Caco-2 (cell line): ENCODE measurements at regions not wholly inside any gene's neighbourhood (a gene's known extent, or its start where the extent isn't known, plus 50 kb on each side); places are given as distances from the start of the nearest gene placed in this dataset.
"Not testable (repeated sequence)": the region's sequence is repeated elsewhere in the genome, so short reads cannot be mapped to it uniquely, and the experiment has no call there.

Experiments
- BruUV-seq: library from RNA; stranded (reverse); fragments of 400-500 nt; replicated peaks from 2 replicates; lab custom pipeline; 2021; lab: Mats Ljungman, UMichigan
- CTCF ChIA-PET: fragments of 300-600 bp; sonication (Branson Sonifier 250); formaldehyde crosslinking; loops from one replicate; lab custom pipeline; 2022; ENCODE audit warnings: antibody characterized with exemption; lab: Charles Lee
- POLR2A ChIA-PET: fragments of 300-600 bp; sonication (Branson Sonifier 250); formaldehyde crosslinking; loops from one replicate; lab custom pipeline; 2022; ENCODE audit warnings: antibody characterized with exemption; lab: Charles Lee
- DNase-seq, 2 experiments: peaks; one replicate each; pipeline versions ENCODE4 v3.0.0 to v3.0.0-alpha.2; 2020 to 2022
- H3K27me3 ChIP-seq: replicated peaks from 2 replicates; pipeline ENCODE4 v1.6.0; 2011; ENCODE audit warnings: low read length; ENCODE audit not compliant: control insufficient read depth, insufficient read depth
- H3K36me3 ChIP-seq: 2 replicates; pipeline ENCODE4 v1.5.1; 2011; ENCODE audit warnings: low read length; ENCODE audit not compliant: control insufficient read depth, insufficient read depth
- H3K4me1 ChIP-seq: fragments of 250-450 bp; sonication (Bioruptor Pico); 2 replicates; pipeline ENCODE4 v1.5.1; 2020; ENCODE audit warnings: mild to moderate bottlenecking
- H3K4me3 ChIP-seq: 2 replicates; pipeline ENCODE4 v1.5.1; 2011; ENCODE audit warnings: low read depth, mild to moderate bottlenecking, control low read depth, low read length
- H3K9me3 ChIP-seq: fragments of 250-450 bp; sonication (Bioruptor Pico); 2 replicates; pipeline ENCODE4 v1.5.1; 2020; ENCODE audit warnings: mild to moderate bottlenecking, moderate library complexity
- H3K27ac Mint-ChIP-seq: one replicate; pipeline ENCODE4 v1.8.0; 2022; ENCODE audit warnings: mixed read lengths; ENCODE audit not compliant: unreplicated experiment
- H3K27me3 Mint-ChIP-seq: one replicate; pipeline ENCODE4 v1.8.0; 2022; ENCODE audit warnings: mixed read lengths; ENCODE audit not compliant: insufficient read depth, unreplicated experiment
- H3K36me3 Mint-ChIP-seq: one replicate; pipeline ENCODE4 v1.8.0; 2022; ENCODE audit warnings: mild to moderate bottlenecking, mixed read lengths; ENCODE audit not compliant: insufficient read depth, unreplicated experiment
- H3K4me1 Mint-ChIP-seq: one replicate; pipeline ENCODE4 v1.8.0; 2022; ENCODE audit warnings: low read depth, mixed read lengths; ENCODE audit not compliant: unreplicated experiment
- H3K4me3 Mint-ChIP-seq: one replicate; pipeline ENCODE4 v1.8.0; 2022; ENCODE audit warnings: mild to moderate bottlenecking, moderate library complexity, mixed read lengths; ENCODE audit not compliant: unreplicated experiment
- H3K9me3 Mint-ChIP-seq: one replicate; pipeline ENCODE4 v1.8.0; 2022; ENCODE audit warnings: mixed read lengths; ENCODE audit not compliant: unreplicated experiment
- intact Hi-C: fragments of 100-400 bp; cut with micrococcal nuclease; formaldehyde crosslinking; loops from one replicate; pipeline ENCODE4 v1.10.0; 2022; ENCODE audit not compliant: unreplicated experiment
- TF ChIP-seq, protein P1 (sequence below), 2 experiments: fragments of 200-600 bp in 1 of 2; IDR thresholded peaks; 1 replicate in 1 of 2; 2 replicates in 1 of 2; pipeline versions ENCODE4 v1.5.1 to v1.8.0; 2011 to 2022; ENCODE audit warnings: antibody characterized with exemption in 1 of 2, control low read depth in 1 of 2, inconsistent platforms in 1 of 2, low read depth in 1 of 2, low read length in 1 of 2, mild to moderate bottlenecking in 1 of 2, moderate library complexity in 1 of 2; ENCODE audit not compliant: insufficient read depth in 1 of 2, severe bottlenecking in 1 of 2, unreplicated experiment in 1 of 2

DNA sequence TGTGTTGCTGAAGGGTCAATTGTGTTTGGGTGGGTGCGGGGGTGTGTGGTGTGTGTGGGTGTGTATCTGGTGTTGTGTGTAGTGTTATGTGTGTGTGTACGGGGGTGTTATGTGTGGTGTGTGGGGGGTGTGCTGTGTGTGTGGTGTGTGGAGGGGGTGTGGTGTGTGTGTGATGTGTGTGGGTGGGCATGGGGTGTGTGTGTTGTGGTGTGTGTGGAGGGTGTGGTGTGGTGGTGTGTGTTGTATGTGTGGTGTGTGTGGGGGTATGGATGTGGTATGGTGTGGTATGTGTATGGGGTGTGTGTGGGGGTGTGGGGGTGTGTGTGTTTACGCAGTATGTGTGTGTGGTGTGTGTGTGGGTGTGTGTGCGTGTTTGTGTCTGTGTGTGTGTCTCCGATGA lies 110.8 kb downstream of the ZNF22 start:
- Mint-ChIP-seq H3K27me3 (peaks cover 12% of the 10 kb centered on the region), H3K36me3 (no peaks in the 10 kb centered on the region), H3K4me3 (no peak overlapping the region), H3K27ac (no peak overlapping the region), H3K9me3 (no peaks in the 10 kb centered on the region), H3K4me1 (no peaks in the 10 kb centered on the region)
- intact Hi-C loops, result no loop called here
- ChIA-PET POLR2A (no interaction called here), CTCF (no interaction called here)
- Histone ChIP-seq H3K4me1 (no peaks in the 10 kb centered on the region), H3K9me3 (no peaks in the 10 kb centered on the region), H3K27me3 (no peaks in the 10 kb centered on the region), H3K36me3 (no peaks in the 10 kb centered on the region), H3K4me3 (no peak overlapping the region)
- no TSS peak for BruUV-seq
- TF ChIP-seq, protein P1, sequence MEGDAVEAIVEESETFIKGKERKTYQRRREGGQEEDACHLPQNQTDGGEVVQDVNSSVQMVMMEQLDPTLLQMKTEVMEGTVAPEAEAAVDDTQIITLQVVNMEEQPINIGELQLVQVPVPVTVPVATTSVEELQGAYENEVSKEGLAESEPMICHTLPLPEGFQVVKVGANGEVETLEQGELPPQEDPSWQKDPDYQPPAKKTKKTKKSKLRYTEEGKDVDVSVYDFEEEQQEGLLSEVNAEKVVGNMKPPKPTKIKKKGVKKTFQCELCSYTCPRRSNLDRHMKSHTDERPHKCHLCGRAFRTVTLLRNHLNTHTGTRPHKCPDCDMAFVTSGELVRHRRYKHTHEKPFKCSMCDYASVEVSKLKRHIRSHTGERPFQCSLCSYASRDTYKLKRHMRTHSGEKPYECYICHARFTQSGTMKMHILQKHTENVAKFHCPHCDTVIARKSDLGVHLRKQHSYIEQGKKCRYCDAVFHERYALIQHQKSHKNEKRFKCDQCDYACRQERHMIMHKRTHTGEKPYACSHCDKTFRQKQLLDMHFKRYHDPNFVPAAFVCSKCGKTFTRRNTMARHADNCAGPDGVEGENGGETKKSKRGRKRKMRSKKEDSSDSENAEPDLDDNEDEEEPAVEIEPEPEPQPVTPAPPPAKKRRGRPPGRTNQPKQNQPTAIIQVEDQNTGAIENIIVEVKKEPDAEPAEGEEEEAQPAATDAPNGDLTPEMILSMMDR (IDR thresholded peaks at IDR 0.05; ENCODE audit: insufficient read depth in 1 of 2, low read depth in 1 of 2, low read length in 1 of 2, severe bottlenecking in 1 of 2, unreplicated experiment in 1 of 2), result no peak
- DNase-seq, result no peak

DNA sequence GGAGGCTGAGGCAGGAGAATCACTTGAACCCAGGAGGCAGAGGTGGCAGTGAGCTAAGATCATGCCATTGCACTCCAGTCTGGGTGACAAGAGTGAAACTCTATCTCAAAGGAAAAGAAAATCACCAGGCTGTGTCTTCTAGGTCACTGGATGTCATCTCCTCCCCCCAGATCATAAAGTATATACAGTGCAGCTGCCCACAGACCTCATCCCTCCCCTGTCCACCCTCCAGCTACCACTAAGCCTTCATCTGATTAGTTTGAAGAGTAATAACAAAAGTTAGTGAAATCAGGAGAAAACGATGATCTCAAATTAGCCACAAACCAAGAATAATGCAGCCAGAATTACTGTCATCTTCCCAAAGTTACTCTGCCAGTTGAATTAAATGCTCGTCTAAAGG lies 117.2 kb downstream of the ZNF22 start:
- H3K27me3 ChIP-seq, DNase-seq, H3K4me3 ChIP-seq, H3K4me1 Mint-ChIP-seq, H3K4me3 Mint-ChIP-seq, H3K36me3 ChIP-seq, POLR2A ChIA-PET, H3K27ac Mint-ChIP-seq, H3K4me1 ChIP-seq, H3K9me3 ChIP-seq, H3K36me3 Mint-ChIP-seq, CTCF ChIA-PET, intact Hi-C loops, H3K9me3 Mint-ChIP-seq, BruUV-seq: not testable (repeated sequence)
- H3K27me3 Mint-ChIP-seq, result peaks cover 16% of the 10 kb centered on the region

DNA sequence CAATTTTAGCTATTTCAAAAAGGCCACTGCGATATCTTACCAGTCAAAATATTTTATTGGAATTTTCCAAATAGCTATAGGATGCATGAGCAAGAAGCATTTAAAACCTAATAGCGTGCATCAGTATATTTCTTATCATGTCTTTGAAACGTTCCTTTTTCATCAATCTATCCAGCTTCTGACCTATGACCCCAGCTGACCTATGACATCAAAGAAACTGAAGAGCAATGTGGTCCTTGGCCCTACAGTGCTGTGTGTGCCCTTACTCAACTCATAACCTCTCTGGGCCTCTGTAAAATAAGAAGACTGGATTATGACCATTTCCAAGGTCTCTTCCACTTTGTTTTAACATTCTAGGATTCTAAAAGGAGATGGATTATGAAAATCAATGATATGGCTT lies 118.2 kb downstream of the ZNF22 start:
- TF ChIP-seq, protein P1 (IDR thresholded peaks at IDR 0.05; ENCODE audit: insufficient read depth in 1 of 2, low read depth in 1 of 2, low read length in 1 of 2, severe bottlenecking in 1 of 2, unreplicated experiment in 1 of 2), result no peak
- no peak for DNase-seq
- POLR2A ChIA-PET, result no interaction called here
- Mint-ChIP-seq H3K4me1 (no peaks in the 10 kb centered on the region), H3K4me3 (no peak overlapping the region), H3K27me3 (peaks cover 19% of the 10 kb centered on the region), H3K9me3 (no peaks in the 10 kb centered on the region), H3K36me3 (no peaks in the 10 kb centered on the region), H3K27ac (no peak overlapping the region)
- BruUV-seq, result no TSS peak
- Histone ChIP-seq H3K4me1 (no peaks in the 10 kb centered on the region), H3K4me3 (no peak overlapping the region), H3K9me3 (no peaks in the 10 kb centered on the region), H3K36me3 (no peaks in the 10 kb centered on the region), H3K27me3 (no peaks in the 10 kb centered on the region)
- CTCF ChIA-PET, result no interaction called here
- intact Hi-C loops, result no loop called here

DNA sequence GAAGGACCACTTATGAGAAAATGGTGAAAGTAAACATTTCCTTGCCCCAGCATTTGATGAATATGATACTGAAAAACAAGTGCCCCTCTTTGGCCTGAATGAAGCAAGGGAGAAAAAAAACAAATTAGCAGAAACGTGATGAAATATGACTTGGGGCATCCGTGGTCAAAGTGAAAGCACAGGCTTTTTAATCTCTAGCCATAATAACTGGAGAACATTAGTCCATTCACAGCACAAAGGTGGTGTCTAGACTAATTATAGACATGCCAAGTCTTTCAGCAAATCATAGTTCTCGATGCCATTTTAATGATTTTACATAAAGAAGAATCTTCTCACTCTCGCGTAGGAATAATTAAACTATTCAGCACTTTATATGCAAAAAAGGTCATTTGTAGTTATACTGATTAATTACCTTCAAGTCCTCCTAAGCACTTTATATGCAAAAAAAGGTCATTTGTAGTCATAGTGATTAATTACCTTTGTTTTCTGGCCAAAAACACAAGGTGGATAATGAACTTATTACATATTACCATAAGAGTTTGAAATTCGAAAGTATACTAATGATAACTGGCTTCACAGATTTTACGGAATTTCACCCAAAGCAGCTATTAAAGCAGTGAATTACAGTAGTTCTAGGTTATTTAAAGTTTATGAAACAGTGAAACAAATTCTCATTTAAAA lies 121.6 kb downstream of the ZNF22 start:
- H3K9me3 ChIP-seq, BruUV-seq, DNase-seq, CTCF ChIA-PET, H3K27me3 ChIP-seq, H3K4me1 ChIP-seq, H3K4me3 Mint-ChIP-seq, H3K4me3 ChIP-seq, H3K4me1 Mint-ChIP-seq, intact Hi-C loops, H3K36me3 ChIP-seq, H3K27ac Mint-ChIP-seq, POLR2A ChIA-PET, H3K36me3 Mint-ChIP-seq, H3K9me3 Mint-ChIP-seq: not testable (repeated sequence)
- H3K27me3 Mint-ChIP-seq, result peaks cover 23% of the 10 kb centered on the region
